Neural progenitor cell (in vitro differentiated cells): ENCODE measurements at regions not wholly inside any gene's neighbourhood (a gene's known extent, or its start where the extent isn't known, plus 50 kb on each side); places are given as distances from the start of the nearest gene placed in this dataset.

ENCODE experiments used
- DNase-seq: peaks from one replicate; pipeline ENCODE4 v3.0.0-alpha.2; 2016; ENCODE audit warnings: low spot score
- H2AFZ ChIP-seq: fragments of 200-600 bp; sonication (generic); replicated peaks from 2 replicates; pipeline ENCODE4 v1.6.1; 2016; ENCODE audit warnings: antibody characterized with exemption
- H3F3A ChIP-seq: fragments of 200-600 bp; sonication (generic); 2 replicates; pipeline ENCODE4 v1.6.1; 2016; ENCODE audit warnings: antibody characterized with exemption, low read depth
- H3K27ac ChIP-seq: fragments of 200-600 bp; sonication (generic); 2 replicates; pipeline ENCODE4 v1.5.1; 2016; ENCODE audit warnings: mild to moderate bottlenecking
- H3K27me3 ChIP-seq: fragments of 200-600 bp; sonication (generic); 2 replicates; pipeline ENCODE4 v1.6.1; 2016; ENCODE audit warnings: mild to moderate bottlenecking, moderate library complexity
- H3K36me3 ChIP-seq: fragments of 200-600 bp; sonication (generic); 2 replicates; pipeline ENCODE4 v1.5.1; 2016
- H3K4me1 ChIP-seq: fragments of 200-600 bp; sonication (generic); 2 replicates; pipeline ENCODE4 v1.6.1; 2016; ENCODE audit warnings: mixed run types
- H3K4me2 ChIP-seq: fragments of 200-600 bp; sonication (generic); 2 replicates; pipeline ENCODE4 v1.6.1; 2016
- H3K4me3 ChIP-seq: fragments of 200-600 bp; sonication (generic); 2 replicates; pipeline ENCODE4 v1.5.1; 2016
- H3K79me2 ChIP-seq: fragments of 200-600 bp; sonication (generic); 2 replicates; pipeline ENCODE4 v1.6.1; 2016; ENCODE audit warnings: low read depth
- H3K9ac ChIP-seq: fragments of 200-600 bp; sonication (generic); 2 replicates; pipeline ENCODE4 v1.6.1; 2016
- H3K9me3 ChIP-seq: fragments of 200-600 bp; sonication (generic); 2 replicates; pipeline ENCODE4 v1.5.1; 2016; ENCODE audit warnings: low read depth
- H4K20me1 ChIP-seq: fragments of 200-600 bp; sonication (generic); 2 replicates; pipeline ENCODE4 v1.6.1; 2016; ENCODE audit warnings: low read depth
- H3K27ac Mint-ChIP-seq: 3 replicates; pipeline ENCODE4 v1.8.0; 2021; ENCODE audit warnings: mixed read lengths
- H3K27me3 Mint-ChIP-seq: 2 replicates; pipeline ENCODE4 v1.8.0; 2022; ENCODE audit warnings: low read depth, mild to moderate bottlenecking, inconsistent platforms, moderate library complexity, mixed read lengths; ENCODE audit not compliant: insufficient read depth
- H3K36me3 Mint-ChIP-seq: 3 replicates; pipeline ENCODE4 v1.8.0; 2021; ENCODE audit warnings: mixed read lengths
- H3K4me1 Mint-ChIP-seq: 3 replicates; pipeline ENCODE4 v1.8.0; 2021; ENCODE audit warnings: mixed read lengths
- H3K4me3 Mint-ChIP-seq: 3 replicates; pipeline ENCODE4 v1.8.0; 2021; ENCODE audit warnings: mild to moderate bottlenecking, moderate library complexity, mixed read lengths
- H3K9me3 Mint-ChIP-seq: 3 replicates; pipeline ENCODE4 v1.8.0; 2020; ENCODE audit warnings: mixed read lengths
- CTCF ChIP-seq: fragments of 200-600 bp; sonication (generic); IDR thresholded peaks from 2 replicates; pipeline ENCODE4 v1.5.1; 2017; ENCODE audit warnings: antibody characterized with exemption, mild to moderate bottlenecking
- EZH2 ChIP-seq: fragments of 200-600 bp; sonication (generic); IDR thresholded peaks from 2 replicates; pipeline ENCODE4 v1.6.1; 2017; ENCODE audit warnings: antibody characterized with exemption, mild to moderate bottlenecking, moderate library complexity
- EZH2phosphoT487 ChIP-seq: fragments of 200-600 bp; sonication (generic); IDR thresholded peaks from 2 replicates; pipeline ENCODE4 v1.6.1; 2017; ENCODE audit warnings: antibody characterized with exemption

GRCh38 chr4:3368334-3368733, 73.4 kb upstream of the HGFAC start:
- Mint-ChIP-seq H3K4me3 (no peak overlapping the region), H3K36me3 (peaks cover 4% of the 10 kb centered on the region), H3K27me3 (peaks cover 22% of the 10 kb centered on the region), H3K4me1 (peaks cover 71% of the 10 kb centered on the region), H3K9me3 (no peaks in the 10 kb centered on the region), H3K27ac (no peak overlapping the region)
- peaks cover 66% of the 10 kb centered on the region for H4K20me1 ChIP-seq
- peaks cover 27% of the 10 kb centered on the region for H3F3A ChIP-seq
- H3K79me2 ChIP-seq = peaks cover 17% of the 10 kb centered on the region
- TF ChIP-seq CTCF = no peak
- no peak for TF ChIP-seq EZH2
- TF ChIP-seq EZH2phosphoT487 = no peak
- no peak overlapping the region for H3K9ac ChIP-seq
- H3K4me2 ChIP-seq = no peak overlapping the region
- H3K9me3 ChIP-seq = no peaks in the 10 kb centered on the region
- H3K4me1 ChIP-seq = peaks cover 44% of the 10 kb centered on the region
- DNase-seq = no peak
- no peak overlapping the region for H3K27ac ChIP-seq
- H3K4me3 ChIP-seq = no peak overlapping the region
- H3K36me3 ChIP-seq = no peaks in the 10 kb centered on the region
- no peak overlapping the region for H2AFZ ChIP-seq
- H3K27me3 ChIP-seq = peaks cover 8% of the 10 kb centered on the region

GRCh38 chr4:3368841-3369760, 72.7 kb upstream of the HGFAC start:
- H3K4me1 Mint-ChIP-seq = peaks cover 73% of the 10 kb centered on the region
- Histone ChIP-seq H3K4me2 (peak overlapping the region; percentile 74), H3K9ac (no peak overlapping the region), H3K36me3 (no peaks in the 10 kb centered on the region), H3K4me1 (peaks cover 44% of the 10 kb centered on the region), H3F3A (peaks cover 27% of the 10 kb centered on the region), H3K4me3 (peak overlapping the region; percentile 21), H3K27me3 (peaks cover 8% of the 10 kb centered on the region), H3K9me3 (no peaks in the 10 kb centered on the region), H3K79me2 (peaks cover 17% of the 10 kb centered on the region), H3K27ac (no peak overlapping the region), H2AFZ (no peak overlapping the region), H4K20me1 (peaks cover 60% of the 10 kb centered on the region)
- peak overlapping the region; percentile 81 for H3K4me3 Mint-ChIP-seq
- H3K9me3 Mint-ChIP-seq = no peaks in the 10 kb centered on the region
- peaks cover 25% of the 10 kb centered on the region for H3K27me3 Mint-ChIP-seq
- H3K27ac Mint-ChIP-seq = peak overlapping the region; percentile 14
- no peak for TF ChIP-seq EZH2phosphoT487
- no peak for TF ChIP-seq CTCF
- TF ChIP-seq EZH2 = no peak
- DNase-seq = peak; percentile 40
- H3K36me3 Mint-ChIP-seq = peaks cover 10% of the 10 kb centered on the region

GRCh38 chr4:3369781-3370674, 71.7 kb upstream of the HGFAC start:
- no peaks in the 10 kb centered on the region for H3K36me3 ChIP-seq
- H4K20me1 ChIP-seq = peaks cover 56% of the 10 kb centered on the region
- Mint-ChIP-seq H3K27ac (peak overlapping the region; percentile 14), H3K9me3 (no peaks in the 10 kb centered on the region), H3K4me3 (peak overlapping the region; percentile 81), H3K36me3 (peaks cover 14% of the 10 kb centered on the region), H3K27me3 (peaks cover 23% of the 10 kb centered on the region), H3K4me1 (peaks cover 73% of the 10 kb centered on the region)
- H3K9ac ChIP-seq = no peak overlapping the region
- H3K27ac ChIP-seq = no peak overlapping the region
- peaks cover 27% of the 10 kb centered on the region for H3F3A ChIP-seq
- peak overlapping the region; percentile 74 for H3K4me2 ChIP-seq
- peak overlapping the region; percentile 21 for H3K4me3 ChIP-seq
- peak; percentile 87 for DNase-seq
- peaks cover 17% of the 10 kb centered on the region for H3K79me2 ChIP-seq
- H2AFZ ChIP-seq = no peak overlapping the region
- peaks cover 44% of the 10 kb centered on the region for H3K4me1 ChIP-seq
- H3K27me3 ChIP-seq = peaks cover 8% of the 10 kb centered on the region
- no peaks in the 10 kb centered on the region for H3K9me3 ChIP-seq
- TF ChIP-seq CTCF = no peak
- TF ChIP-seq EZH2 = no peak
- TF ChIP-seq EZH2phosphoT487 = no peak
